Ishikawa (cell line): ENCODE measurements at regions not wholly inside any gene's neighbourhood (a gene's known extent, or its start where the extent isn't known, plus 50 kb on each side); places are given as distances from the start of the nearest gene placed in this dataset.
A peak's percentile ranks its signal among the peaks of the same experiment; 100 is the strongest.

ENCODE experiments used
- CEBPB ChIP-seq: IDR thresholded peaks from 2 replicates; pipeline ENCODE4 v1.6.1; 2012
- CREB1 ChIP-seq: IDR thresholded peaks from 2 replicates; pipeline ENCODE4 v1.6.1; 2012; ENCODE audit warnings: low read depth
- EGR1 ChIP-seq: IDR thresholded peaks from 2 replicates; pipeline ENCODE4 v1.6.1; 2012
- EP300 ChIP-seq: IDR thresholded peaks from 2 replicates; pipeline ENCODE4 v1.6.1; 2012; ENCODE audit warnings: borderline replicate concordance
- FOXM1 ChIP-seq: IDR thresholded peaks from 2 replicates; pipeline ENCODE4 v1.6.1; 2012; ENCODE audit warnings: low read depth, borderline replicate concordance
- MAX ChIP-seq: IDR thresholded peaks from 2 replicates; pipeline ENCODE4 v1.6.1; 2012
- NFIC ChIP-seq: IDR thresholded peaks from 2 replicates; pipeline ENCODE4 v1.6.1; 2012
- RAD21 ChIP-seq: IDR thresholded peaks from 2 replicates; pipeline ENCODE4 v1.6.1; 2012; ENCODE audit warnings: low read depth
- REST ChIP-seq: IDR thresholded peaks from 2 replicates; pipeline ENCODE4 v1.6.1; 2012; ENCODE audit warnings: low read depth, mild to moderate bottlenecking
- TAF1 ChIP-seq: IDR thresholded peaks from 2 replicates; pipeline ENCODE4 v1.6.1; 2012; ENCODE audit warnings: low read depth, mild to moderate bottlenecking
- TCF12 ChIP-seq: IDR thresholded peaks from 2 replicates; pipeline ENCODE4 v1.6.1; 2012; ENCODE audit warnings: low read depth
- TEAD4 ChIP-seq: IDR thresholded peaks from 2 replicates; pipeline ENCODE4 v1.6.1; 2012
- USF1 ChIP-seq: IDR thresholded peaks from 2 replicates; pipeline ENCODE4 v1.6.1; 2012
- YY1 ChIP-seq: IDR thresholded peaks from 2 replicates; pipeline ENCODE4 v1.6.1; 2012; ENCODE audit warnings: low read depth
- ZBTB7A ChIP-seq: IDR thresholded peaks from 2 replicates; pipeline ENCODE4 v1.6.1; 2012; ENCODE audit warnings: low read depth

GRCh38 chr5:2133080-2133479 is 250.4 kb upstream of the IRX4 start:
- TF ChIP-seq YY1 = no peak
- TF ChIP-seq RAD21 = no peak
- no peak for TF ChIP-seq TEAD4
- no peak for TF ChIP-seq ZBTB7A
- no peak for TF ChIP-seq TAF1
- TF ChIP-seq MAX = no peak
- TF ChIP-seq REST = no peak

GRCh38 chr5:2132497-2132847 is 249.7 kb upstream of the IRX4 start:
- no peak for TF ChIP-seq TEAD4
- TF ChIP-seq MAX = no peak
- TF ChIP-seq YY1 = no peak
- no peak for TF ChIP-seq NFIC
- no peak for TF ChIP-seq FOXM1
- TF ChIP-seq RAD21 = no peak
- no peak for TF ChIP-seq USF1
- no peak for TF ChIP-seq REST
- no peak for TF ChIP-seq ZBTB7A
- no peak for TF ChIP-seq EGR1
- TF ChIP-seq TCF12 = no peak
- TF ChIP-seq CEBPB = no peak
- TF ChIP-seq EP300 = no peak
- TF ChIP-seq TAF1 = no peak
- no peak for TF ChIP-seq CREB1

- TF ChIP-seq TAF1 = no peak
- TF ChIP-seq EGR1 = no peak
- no peak for TF ChIP-seq TEAD4
- TF ChIP-seq TCF12 = no peak
- no peak for TF ChIP-seq NFIC
- TF ChIP-seq REST = no peak
- TF ChIP-seq FOXM1 = no peak
- no peak for TF ChIP-seq CEBPB
- no peak for TF ChIP-seq ZBTB7A
- no peak for TF ChIP-seq CREB1
- TF ChIP-seq EP300 = no peak
- TF ChIP-seq MAX = no peak
Measured at GRCh38 chr5:2131826-2132496, 249.2 kb upstream of the IRX4 start.

- TF ChIP-seq TCF12 = no peak
- peak; percentile 70 for TF ChIP-seq USF1
Measured at GRCh38 chr5:2131196-2131595, 248.5 kb upstream of the IRX4 start.

- TF ChIP-seq REST = no peak
- no peak for TF ChIP-seq RAD21
- TF ChIP-seq USF1 = no peak
- TF ChIP-seq TAF1 = no peak
- no peak for TF ChIP-seq CREB1
- TF ChIP-seq EP300 = no peak
Measured at GRCh38 chr5:2130361-2130760, 247.6 kb upstream of the IRX4 start.
